COLO668 (cell line): ENCODE measurements at regions not wholly inside any gene's neighbourhood (a gene's known extent, or its start where the extent isn't known, plus 50 kb on each side); places are given as distances from the start of the nearest gene placed in this dataset.
"Not testable (repeated sequence)": the region's sequence is repeated elsewhere in the genome, so short reads cannot be mapped to it uniquely, and the experiment has no call there.

Experiments used
- DNase-seq: peaks from one replicate; lab custom pipeline; 2025; ENCODE audit not compliant: unreplicated experiment; lab: John Stamatoyannopoulos, UW

DNA sequence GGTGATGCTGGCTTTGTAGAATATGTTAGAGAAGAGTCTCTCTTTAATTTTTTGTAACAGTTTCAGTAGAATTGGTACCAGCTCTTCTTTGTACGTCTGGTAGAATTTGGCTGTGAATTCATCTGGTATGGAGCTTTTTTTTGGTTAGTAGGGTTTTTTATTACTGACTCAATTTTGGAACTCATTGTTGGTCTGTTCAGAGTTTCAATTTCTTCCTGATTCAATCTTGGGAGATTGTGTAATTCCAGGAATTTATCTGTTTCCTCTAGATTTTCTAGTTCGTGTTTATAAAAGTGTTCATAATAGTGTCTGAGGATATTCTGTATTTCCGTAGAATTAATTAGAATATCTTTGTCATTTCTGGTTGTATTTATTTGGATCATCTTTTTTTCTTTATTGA, 943.5 kb downstream of the TRIB2 start:
- no peak for DNase-seq

DNA sequence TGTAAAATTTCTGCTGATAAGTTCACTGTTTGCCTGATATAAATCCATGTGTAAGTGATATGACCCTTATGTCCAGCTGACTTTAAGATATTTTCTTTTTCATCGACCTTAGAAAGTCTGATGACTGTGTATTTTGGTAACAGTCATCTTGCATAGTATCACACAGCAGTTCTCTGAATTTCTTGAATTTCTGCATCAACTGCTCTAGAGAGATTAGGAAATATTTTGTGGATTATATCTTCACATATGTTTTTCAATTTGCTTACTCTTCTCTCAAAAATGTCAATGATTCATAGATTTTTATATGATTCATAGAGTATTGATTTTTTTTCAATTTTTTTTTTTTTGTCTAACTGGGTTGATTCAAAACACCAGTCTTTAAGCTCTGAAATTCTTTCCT, 945.3 kb downstream of the TRIB2 start:
- DNase-seq = no peak

DNA sequence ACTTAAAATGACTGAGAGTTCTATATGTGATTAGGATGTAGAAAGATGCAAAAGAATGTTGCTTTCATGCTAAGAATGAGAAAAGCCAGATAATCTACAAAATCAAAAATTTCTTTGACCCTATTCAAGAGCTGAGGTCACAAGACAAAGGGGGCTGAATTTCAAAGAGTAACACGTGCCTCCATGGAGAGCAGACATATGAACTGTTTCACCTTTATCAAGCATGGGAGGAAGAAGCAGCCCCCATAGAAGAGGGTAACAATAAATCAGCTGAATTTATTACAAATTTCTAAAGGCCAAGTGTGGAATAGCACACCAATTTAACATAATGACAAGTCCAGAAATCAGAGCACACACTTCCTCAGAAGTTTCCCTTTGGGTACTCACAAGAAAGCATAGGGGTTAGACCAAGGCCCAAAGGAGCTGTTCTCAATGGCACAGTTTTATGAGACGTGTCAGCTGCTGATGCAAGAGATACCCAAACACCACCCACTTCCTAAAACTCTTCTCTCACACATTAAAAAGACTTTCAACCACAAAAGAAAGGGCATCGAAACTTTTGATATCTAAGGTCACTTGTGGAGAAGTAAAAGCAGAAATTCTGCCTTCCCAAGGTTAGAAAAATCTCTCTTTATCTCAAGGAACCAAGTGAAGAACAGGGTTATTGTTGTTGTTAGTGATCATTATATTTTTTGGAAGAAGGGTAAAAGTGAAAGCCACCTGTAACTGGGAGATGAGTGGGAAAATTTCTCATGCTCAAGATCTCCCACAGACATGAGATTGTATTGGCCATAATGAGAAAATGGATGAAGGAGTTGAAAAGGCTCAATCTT, 950.1 kb downstream of the TRIB2 start:
- DNase-seq = no peak

DNA sequence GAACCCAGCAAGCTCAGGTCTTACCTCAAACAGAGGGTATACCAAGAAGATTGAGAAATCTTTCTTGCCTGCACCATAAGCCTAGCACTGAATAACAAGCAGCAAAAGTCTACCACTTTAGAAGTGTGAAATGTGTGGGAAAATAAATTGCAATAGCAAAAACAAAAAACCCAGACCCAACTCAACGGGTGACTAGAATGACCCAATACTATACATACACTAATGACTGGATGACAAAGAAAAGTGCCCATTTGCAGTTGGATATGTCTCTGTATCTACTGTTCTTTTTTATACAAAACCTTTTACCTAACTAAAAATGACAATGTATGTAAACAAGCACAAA, 950.6 kb downstream of the TRIB2 start:
- no peak for DNase-seq

DNA sequence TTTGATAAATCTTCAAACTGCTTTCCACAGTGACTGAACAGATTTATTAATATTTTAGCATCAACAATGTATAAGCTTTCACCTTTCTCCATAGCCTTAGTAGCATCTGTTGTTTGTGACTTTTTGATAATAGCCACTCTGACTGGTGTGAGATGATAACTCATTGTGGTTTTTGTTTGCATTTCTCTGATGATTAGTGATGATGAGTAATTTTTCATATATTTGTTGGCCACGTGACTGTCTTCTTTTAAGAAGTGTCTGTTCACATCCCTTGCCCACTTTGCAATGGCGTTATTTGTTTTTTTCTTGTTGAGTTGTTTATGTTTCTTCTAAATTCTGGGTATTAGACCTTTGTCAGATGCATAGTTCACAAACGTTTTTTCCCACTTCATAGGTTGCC, 952.9 kb downstream of the TRIB2 start:
- DNase-seq = no peak

GRCh38 chr2:13673821-13674220, 957.1 kb downstream of the TRIB2 start:
- DNase-seq = not testable (repeated sequence)

DNA sequence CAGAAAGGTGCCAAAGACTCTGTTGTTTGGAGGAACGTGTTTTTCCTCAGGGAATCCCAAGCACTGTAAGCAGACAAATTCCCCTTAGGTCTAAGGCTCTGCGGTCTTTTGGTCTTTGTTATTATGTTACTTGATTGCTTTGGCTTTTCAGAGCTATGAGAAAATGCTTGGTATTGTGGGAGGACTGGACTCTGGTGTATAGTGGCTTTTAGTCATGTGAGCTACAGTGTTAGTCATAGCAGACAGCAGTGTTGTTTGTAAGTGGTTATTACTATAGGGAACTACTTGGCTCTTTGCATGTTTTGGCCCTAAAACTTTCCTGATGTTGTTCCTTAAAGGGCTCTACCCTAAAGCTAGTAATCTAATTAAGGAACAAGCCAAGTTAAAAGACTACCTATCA, 956.2 kb upstream of the LRATD1 start:
- no peak for DNase-seq

GRCh38 chr2:13681936-13682335, 950.6 kb upstream of the LRATD1 start:
- DNase-seq = no peak

DNA sequence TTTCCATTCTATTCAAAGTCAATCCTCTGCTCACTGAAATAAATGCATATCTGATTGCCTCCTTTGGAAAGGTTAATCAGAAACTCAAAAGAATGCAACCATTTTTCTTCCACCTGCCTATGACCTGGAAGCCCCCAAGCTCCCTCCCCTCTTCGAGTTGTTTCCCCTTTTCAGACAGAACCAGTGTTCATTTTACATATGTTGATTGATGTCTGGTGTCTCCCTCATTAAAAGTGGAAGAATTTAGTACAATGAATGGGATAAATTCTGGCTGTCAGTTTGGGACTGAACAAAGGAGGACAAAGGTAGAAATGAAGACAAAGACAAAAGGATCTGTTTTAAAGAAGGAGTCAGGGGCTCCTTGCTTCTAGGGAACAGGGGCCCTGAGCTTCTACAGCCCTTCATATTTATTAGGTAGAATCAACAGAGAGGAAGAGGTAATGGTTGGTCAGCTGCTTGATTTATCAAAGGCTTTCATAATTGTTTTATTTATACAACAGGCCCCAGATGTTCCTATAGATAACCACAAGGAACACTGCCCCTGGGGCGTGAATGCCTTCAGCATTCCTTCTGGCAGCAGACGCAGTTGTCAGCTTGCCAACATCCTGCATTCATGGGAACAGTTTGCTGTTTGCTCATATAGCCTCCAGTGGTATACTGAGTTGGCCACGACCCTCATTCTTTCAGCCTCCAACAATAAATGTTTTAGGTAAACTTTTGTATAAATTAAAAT, 949.8 kb upstream of the LRATD1 start:
- DNase-seq = no peak

GRCh38 chr2:13686262-13686661, 946.3 kb upstream of the LRATD1 start:
- no peak for DNase-seq

- no peak for DNase-seq
Measured at GRCh38 chr2:13694673-13695072, 937.8 kb upstream of the LRATD1 start.

DNA sequence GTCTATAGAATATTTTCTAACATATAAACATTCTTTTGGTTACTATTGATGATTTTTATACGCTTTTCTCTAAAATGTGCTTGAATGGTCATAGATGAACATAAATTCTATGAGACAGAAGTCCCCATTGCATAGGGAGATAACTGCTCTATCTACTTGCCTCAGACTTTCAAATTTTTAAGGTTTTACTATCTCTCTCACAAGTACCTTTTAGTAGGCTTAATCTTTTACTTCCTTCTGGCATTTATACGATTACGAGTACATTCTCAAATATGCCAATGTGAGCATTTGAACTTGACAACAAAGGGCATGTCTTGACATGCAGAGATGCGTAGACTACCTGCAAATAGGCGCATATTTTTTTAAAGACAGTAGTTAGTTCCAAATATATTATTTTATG, 935.9 kb upstream of the LRATD1 start:
- no peak for DNase-seq

GRCh38 chr2:13698847-13699246, 933.7 kb upstream of the LRATD1 start:
- no peak for DNase-seq

GRCh38 chr2:13699939-13700338, 932.6 kb upstream of the LRATD1 start:
- not testable (repeated sequence) for DNase-seq

GRCh38 chr2:13711154-13711553, 921.4 kb upstream of the LRATD1 start:
- DNase-seq = no peak

DNA sequence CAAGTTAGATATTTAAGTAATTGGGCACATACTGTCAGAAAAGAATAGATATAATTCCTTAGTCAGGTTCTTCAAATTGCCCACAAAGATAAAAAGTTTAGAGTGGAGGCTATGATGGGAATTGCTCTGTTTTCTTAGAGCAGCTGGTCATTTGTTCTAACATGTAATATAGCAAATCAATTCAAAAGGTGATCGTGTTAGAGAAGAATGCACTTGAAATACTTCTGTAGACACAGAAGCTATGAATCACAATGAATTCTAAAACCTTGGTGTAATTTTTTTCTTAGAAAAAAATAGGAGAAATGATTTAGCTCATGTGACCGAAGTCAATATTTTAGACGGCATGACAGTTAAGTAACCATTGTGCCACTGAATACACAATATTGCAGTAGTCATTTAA, 918.1 kb upstream of the LRATD1 start:
- no peak for DNase-seq

GRCh38 chr2:13725945-13726344, 906.6 kb upstream of the LRATD1 start:
- DNase-seq = no peak

DNA sequence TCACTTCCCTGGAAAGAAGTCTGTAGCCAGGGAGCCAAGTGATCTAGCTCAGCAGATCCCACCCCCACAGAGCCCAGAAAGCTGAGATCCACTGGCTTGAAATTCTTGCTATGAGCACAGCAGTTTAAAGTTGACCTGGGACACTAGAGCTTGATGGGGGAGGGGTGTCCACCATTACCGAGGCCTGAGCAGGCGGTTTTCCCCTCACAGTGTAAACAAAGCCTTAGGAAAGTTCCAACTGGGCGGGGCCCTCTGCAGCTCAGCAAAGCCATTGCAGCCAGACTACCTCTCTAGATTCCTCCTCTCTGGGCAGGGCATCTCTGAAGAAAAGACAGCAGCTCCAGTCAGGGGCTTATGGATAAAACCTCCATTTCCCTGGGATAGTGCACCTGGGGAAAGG, 887.2 kb upstream of the LRATD1 start:
- DNase-seq = peak; percentile 14

DNA sequence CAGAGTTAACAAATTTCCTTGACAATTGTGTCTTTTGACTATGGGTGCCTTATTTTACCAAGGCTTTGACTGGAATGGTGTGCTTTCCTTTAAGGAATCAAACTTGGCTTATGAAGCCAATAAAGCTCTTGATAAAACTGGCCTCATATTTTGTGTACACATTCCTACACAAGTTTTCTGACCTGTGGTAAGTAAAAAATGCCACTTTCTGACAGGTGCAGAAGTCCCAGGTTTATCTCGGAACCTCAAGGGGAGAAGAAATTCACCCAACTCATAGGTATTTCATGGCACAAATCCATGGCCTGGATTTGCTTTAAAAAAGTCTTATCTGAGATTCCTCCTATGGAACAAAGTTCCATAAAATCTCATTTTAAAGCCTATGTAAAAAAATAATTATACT, 880.6 kb upstream of the LRATD1 start:
- DNase-seq = no peak

DNA sequence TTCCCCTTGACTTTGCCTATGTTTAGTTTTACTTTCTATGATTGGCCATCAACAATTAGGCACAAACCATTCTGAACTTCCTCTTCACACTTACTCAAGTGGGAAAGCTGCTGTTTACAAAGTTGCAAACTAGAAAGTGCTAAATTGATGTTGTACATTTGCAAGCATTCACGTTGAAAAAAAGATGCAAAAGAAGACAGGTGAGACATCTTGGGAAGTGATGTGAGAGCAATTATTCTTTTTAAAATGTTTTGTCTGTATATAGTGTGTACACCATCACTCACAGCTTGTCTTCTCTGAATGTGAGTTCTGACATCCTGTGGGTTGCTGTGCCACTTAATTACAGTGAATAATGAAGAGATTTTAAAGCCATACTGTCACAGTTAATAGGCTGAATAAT, 874.1 kb upstream of the LRATD1 start:
- DNase-seq = no peak

- DNase-seq = no peak
Measured at GRCh38 chr2:13768274-13768673, 864.2 kb upstream of the LRATD1 start.

GRCh38 chr2:13770279-13770678, 862.2 kb upstream of the LRATD1 start:
- DNase-seq = no peak

- DNase-seq = no peak
Measured at GRCh38 chr2:13779996-13780395, 852.5 kb upstream of the LRATD1 start.
